ENCODE measurements at regions not wholly inside any gene's neighbourhood (a gene's known extent, or its start where the extent isn't known, plus 50 kb on each side); places are given as distances from the start of the nearest gene placed in this dataset.
A peak's percentile ranks its signal among the peaks of the same experiment; 100 is the strongest.

GRCh38 chr2:195364015-195364965, 292.7 kb upstream of the SLC39A10 start:
- ATAC-seq (ENCODE audit: low FRiP score): peak; percentile 54
- DNase-seq (ENCODE audit: low spot score): no peak
- TF ChIP-seq CTCF (IDR thresholded peaks at IDR 0.05): no peak

- TF ChIP-seq CTCF (IDR thresholded peaks at IDR 0.05): no peak
- DNase-seq (ENCODE audit: low spot score) (no peak), ATAC-seq (ENCODE audit: low FRiP score) (no peak)
Observed at GRCh38 chr2:195363496-195363895, 293.5 kb upstream of the SLC39A10 start.

- TF ChIP-seq CTCF (IDR thresholded peaks at IDR 0.05): no peak
- ATAC-seq (ENCODE audit: low FRiP score): no peak
- DNase-seq (ENCODE audit: low spot score): no peak
Observed at GRCh38 chr2:195360242-195360641, 296.8 kb upstream of the SLC39A10 start.

- TF ChIP-seq CTCF (IDR thresholded peaks at IDR 0.05): no peak
- no peak for ATAC-seq (ENCODE audit: low FRiP score)
Observed at GRCh38 chr2:195359043-195359735, 297.8 kb upstream of the SLC39A10 start.

GRCh38 chr2:195356920-195357440, 300.0 kb upstream of the SLC39A10 start:
- DNase-seq (ENCODE audit: low spot score) (no peak), ATAC-seq (ENCODE audit: low FRiP score) (no peak)
- no peak for TF ChIP-seq CTCF (IDR thresholded peaks at IDR 0.05)

More at GRCh38 chr2:195359043-195359735, 297.8 kb upstream of the SLC39A10 start:
- no peak for DNase-seq (ENCODE audit: low spot score)

- no peak for TF ChIP-seq CTCF (IDR thresholded peaks at IDR 0.05)
- ATAC-seq (ENCODE audit: low FRiP score) (no peak), DNase-seq (ENCODE audit: low spot score) (no peak)
Observed at GRCh38 chr2:195356026-195356425, 301.0 kb upstream of the SLC39A10 start.

Measured in omental fat pad (tissue), 3 donors.